ENCODE measurements at regions not wholly inside any gene's neighbourhood (a gene's known extent, or its start where the extent isn't known, plus 50 kb on each side); places are given as distances from the start of the nearest gene placed in this dataset.
A peak's percentile ranks its signal among the peaks of the same experiment; 100 is the strongest.

DNA sequence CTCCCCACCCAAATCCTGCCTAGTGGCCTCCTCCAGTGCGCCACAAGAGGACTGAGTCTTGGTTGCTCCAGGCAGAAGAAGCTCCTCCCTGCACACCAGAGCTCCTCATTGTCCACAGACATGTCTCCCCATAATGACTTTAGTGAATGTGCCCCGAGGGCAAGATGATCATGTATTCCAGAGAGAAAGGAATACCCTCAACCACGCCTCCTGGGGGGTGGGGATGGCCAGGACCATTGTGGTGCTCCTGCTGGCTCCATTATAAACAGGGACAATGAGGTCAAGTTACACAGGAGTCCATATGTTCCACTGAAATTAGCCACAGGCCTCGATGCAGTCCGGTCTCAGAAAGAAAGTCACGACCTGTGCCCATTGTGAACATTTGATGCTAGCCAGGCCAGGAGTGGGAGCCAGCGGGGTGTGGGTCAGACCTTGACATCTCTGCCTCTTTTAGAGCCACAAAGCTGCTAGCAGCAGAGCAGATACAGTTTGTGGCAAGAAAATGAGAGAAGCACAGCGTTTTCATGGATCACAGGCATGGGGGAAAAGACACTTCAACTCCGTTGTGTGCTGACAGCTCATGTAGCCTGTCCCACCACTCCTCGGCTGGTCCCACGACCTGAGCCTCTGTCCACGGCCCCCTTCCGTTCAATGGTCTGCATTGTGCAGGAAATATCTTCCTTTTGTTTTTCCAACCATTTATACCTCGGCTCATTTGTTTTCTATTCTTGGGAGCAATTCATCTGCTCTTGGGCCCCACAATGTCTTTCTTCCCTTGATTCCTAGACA lies 70.7 kb upstream of the FZD7 start:
- Histone ChIP-seq H3K4me1 (no peaks in the 10 kb centered on the region), H3K27ac (no peak overlapping the region), H3K36me3 (no peaks in the 10 kb centered on the region), H3K27me3 (no peaks in the 10 kb centered on the region), H3K4me3 (no peak overlapping the region), H3K9me3 (replicated peaks) (no peaks in the 10 kb centered on the region)
- DNase-seq: peak in 1 of 2 experiments; percentile 34

- Histone ChIP-seq H3K36me3 (no peaks in the 10 kb centered on the region), H3K27ac (no peak overlapping the region), H3K4me3 (no peak overlapping the region), H3K4me1 (no peaks in the 10 kb centered on the region), H3K27me3 (no peaks in the 10 kb centered on the region), H3K9me3 (replicated peaks) (no peaks in the 10 kb centered on the region)
- no peak for DNase-seq
Measured at GRCh38 chr2:201964011-201964410, 69.6 kb upstream of the FZD7 start.

- Histone ChIP-seq H3K4me3 (no peak overlapping the region), H3K27me3 (no peaks in the 10 kb centered on the region), H3K36me3 (no peaks in the 10 kb centered on the region), H3K27ac (no peak overlapping the region), H3K9me3 (replicated peaks) (no peaks in the 10 kb centered on the region), H3K4me1 (no peaks in the 10 kb centered on the region)
- DNase-seq: no peak
Measured at GRCh38 chr2:201964631-201965206, 68.9 kb upstream of the FZD7 start.

DNA sequence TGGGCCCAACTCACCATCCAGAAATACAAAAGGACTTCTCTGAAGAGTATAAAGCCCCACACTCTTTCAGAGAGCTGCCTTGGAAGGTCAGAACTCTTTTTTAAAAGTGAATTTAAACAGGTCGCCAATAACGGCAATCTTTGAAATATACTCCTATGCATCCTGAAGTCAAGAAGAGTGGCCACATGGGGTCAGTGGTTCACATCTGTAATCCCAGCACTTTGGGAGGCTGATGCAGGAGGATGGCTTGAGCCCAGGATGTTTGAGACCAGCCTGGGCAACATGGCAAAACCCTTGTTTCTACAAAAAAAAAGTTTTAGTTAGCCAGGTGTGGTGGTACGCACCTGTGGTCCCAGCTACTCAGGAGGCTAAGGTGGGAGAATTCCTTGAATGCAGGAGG lies 68.1 kb upstream of the FZD7 start:
- H3K9me3 ChIP-seq (replicated peaks): no peaks in the 10 kb centered on the region
- H3K4me3 ChIP-seq: no peak overlapping the region
- H3K27ac ChIP-seq: no peak overlapping the region
- H3K36me3 ChIP-seq: no peaks in the 10 kb centered on the region
- no peaks in the 10 kb centered on the region for H3K27me3 ChIP-seq
- DNase-seq: no peak
- no peaks in the 10 kb centered on the region for H3K4me1 ChIP-seq

- no peaks in the 10 kb centered on the region for H3K27me3 ChIP-seq
- H3K4me1 ChIP-seq: no peaks in the 10 kb centered on the region
- H3K27ac ChIP-seq: no peak overlapping the region
- no peaks in the 10 kb centered on the region for H3K9me3 ChIP-seq (replicated peaks)
- H3K36me3 ChIP-seq: no peaks in the 10 kb centered on the region
- H3K4me3 ChIP-seq: no peak overlapping the region
- no peak for DNase-seq
Measured at GRCh38 chr2:201966691-201967438, 66.8 kb upstream of the FZD7 start.

GRCh38 chr2:201968050-201968449 lies 65.6 kb upstream of the FZD7 start:
- H3K36me3 ChIP-seq: no peaks in the 10 kb centered on the region
- no peak for DNase-seq

GRCh38 chr2:201968476-201968875 lies 65.2 kb upstream of the FZD7 start:
- Histone ChIP-seq H3K36me3 (no peaks in the 10 kb centered on the region), H3K27ac (no peak overlapping the region), H3K4me3 (no peak overlapping the region), H3K4me1 (no peaks in the 10 kb centered on the region), H3K27me3 (no peaks in the 10 kb centered on the region), H3K9me3 (replicated peaks) (no peaks in the 10 kb centered on the region)
- no peak for DNase-seq

More at GRCh38 chr2:201968050-201968449, 65.6 kb upstream of the FZD7 start:
- Histone ChIP-seq H3K4me1 (no peaks in the 10 kb centered on the region), H3K4me3 (no peak overlapping the region), H3K9me3 (replicated peaks) (no peaks in the 10 kb centered on the region), H3K27me3 (no peaks in the 10 kb centered on the region), H3K27ac (no peak overlapping the region)

DNA sequence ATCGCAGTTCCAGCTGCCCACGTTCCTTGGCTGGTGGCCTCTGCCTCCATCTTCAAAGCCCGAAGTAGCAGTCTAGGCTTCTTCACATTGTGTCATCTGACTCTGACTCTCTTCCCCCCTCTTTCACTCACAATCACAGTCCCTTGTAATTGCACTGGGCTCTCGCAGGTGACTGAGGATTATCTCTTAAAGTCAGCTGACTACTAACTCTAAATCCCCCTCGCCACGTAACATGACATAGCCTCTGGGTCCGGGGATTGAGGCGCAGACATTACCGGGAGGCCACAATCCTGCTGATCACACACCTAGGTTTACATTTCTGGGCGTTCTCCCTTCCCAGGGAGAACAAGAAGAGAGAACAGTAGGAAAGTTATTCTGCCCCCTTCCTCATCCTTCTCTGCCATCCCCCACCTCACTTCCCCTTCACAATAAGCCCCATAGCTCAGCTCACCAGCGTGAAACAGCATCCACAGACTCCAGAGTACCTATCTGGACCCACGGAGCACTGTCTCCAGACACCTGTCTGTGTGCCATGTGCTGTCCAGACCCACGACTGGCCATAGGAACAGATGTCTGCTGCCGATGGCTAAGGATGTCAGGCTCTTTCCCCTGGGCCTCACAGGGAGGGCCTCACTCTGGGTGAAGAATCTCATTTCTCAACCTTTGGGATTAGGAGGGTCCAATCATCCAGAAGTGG lies 64.3 kb upstream of the FZD7 start:
- H3K27me3 ChIP-seq: no peaks in the 10 kb centered on the region
- DNase-seq: no peak
- H3K4me1 ChIP-seq: peaks cover under 1% of the 10 kb centered on the region; the same call in 1 of the 2 replicates
- H3K36me3 ChIP-seq: no peaks in the 10 kb centered on the region
- no peak overlapping the region for H3K4me3 ChIP-seq
- no peak overlapping the region for H3K27ac ChIP-seq
- no peaks in the 10 kb centered on the region for H3K9me3 ChIP-seq (replicated peaks)

DNA sequence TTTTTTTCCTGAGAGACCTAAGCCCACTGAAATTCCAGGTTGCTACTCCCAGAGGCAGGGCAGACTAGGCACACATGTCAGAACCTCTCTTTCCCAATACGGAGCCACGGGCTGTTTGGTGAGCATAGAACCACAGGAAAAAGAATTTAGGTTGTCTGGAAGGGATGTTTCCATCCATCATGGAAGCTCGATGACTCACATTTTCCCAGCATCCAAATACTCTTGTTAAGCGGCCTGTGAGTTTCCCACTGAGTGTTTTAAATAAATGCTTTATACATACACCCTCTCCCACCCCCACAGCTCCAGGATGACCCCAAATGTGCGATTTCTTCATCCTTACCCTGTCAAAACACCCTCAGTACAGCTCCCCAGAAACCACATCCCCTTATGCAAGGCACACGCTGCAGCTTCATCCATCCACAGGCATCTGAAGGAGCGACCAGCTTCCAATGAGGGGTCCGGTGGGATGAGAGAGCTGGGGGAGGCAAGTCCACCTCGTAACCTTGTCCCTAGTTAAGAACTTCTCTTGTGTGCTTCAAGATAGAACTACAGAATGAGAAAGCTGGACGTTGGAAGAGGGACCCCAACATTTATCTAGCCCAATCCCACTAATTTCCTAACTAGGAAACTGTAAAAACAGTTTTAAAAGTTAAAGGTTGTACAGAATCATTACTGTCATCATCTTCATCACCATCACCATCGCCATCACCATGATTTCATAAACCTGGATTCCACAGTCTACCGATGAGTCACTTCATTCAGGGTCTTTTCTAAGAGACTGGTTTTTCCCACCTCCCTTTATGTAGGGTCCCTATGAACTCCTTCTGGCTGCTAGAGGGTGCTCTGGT lies 63.5 kb upstream of the FZD7 start:
- Histone ChIP-seq H3K4me1 (peaks cover 6% of the 10 kb centered on the region; the same call in 1 of the 2 replicates), H3K9me3 (replicated peaks) (no peaks in the 10 kb centered on the region), H3K36me3 (no peaks in the 10 kb centered on the region), H3K27ac (no peak overlapping the region), H3K4me3 (no peak overlapping the region), H3K27me3 (no peaks in the 10 kb centered on the region)
- no peak for DNase-seq

DNA sequence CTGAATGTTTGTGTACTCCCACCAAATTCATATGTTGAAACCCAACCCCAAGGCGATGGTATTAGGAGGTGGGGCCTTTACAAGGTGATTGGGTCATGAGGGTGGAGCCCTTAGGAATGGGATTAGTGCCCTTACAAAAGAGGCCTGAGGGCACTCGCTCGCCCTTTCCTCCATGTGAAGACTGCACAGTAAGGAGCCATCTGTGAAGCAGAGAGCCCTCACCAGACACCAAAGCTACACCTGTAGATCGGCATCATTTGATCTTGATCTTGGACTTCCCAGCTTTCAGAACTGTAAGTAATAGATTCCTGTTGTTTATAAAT lies 62.9 kb upstream of the FZD7 start:
- Histone ChIP-seq H3K27ac (no peak overlapping the region), H3K9me3 (replicated peaks) (no peaks in the 10 kb centered on the region), H3K4me1 (peaks cover 6% of the 10 kb centered on the region; the same call in 1 of the 2 replicates), H3K27me3 (no peaks in the 10 kb centered on the region), H3K4me3 (no peak overlapping the region), H3K36me3 (no peaks in the 10 kb centered on the region)
- DNase-seq: no peak

- no peaks in the 10 kb centered on the region for H3K27me3 ChIP-seq
- no peak for DNase-seq
- peaks cover 6% of the 10 kb centered on the region; the same call in 1 of the 2 replicates for H3K4me1 ChIP-seq
- no peak overlapping the region for H3K4me3 ChIP-seq
- no peaks in the 10 kb centered on the region for H3K36me3 ChIP-seq
- no peak overlapping the region for H3K27ac ChIP-seq
- H3K9me3 ChIP-seq (replicated peaks): no peaks in the 10 kb centered on the region
Measured at GRCh38 chr2:201971531-201972228, 62.0 kb upstream of the FZD7 start.

GRCh38 chr2:201972621-201973255 lies 60.9 kb upstream of the FZD7 start:
- no peak for DNase-seq
- Histone ChIP-seq H3K4me3 (no peak overlapping the region), H3K27me3 (no peaks in the 10 kb centered on the region), H3K36me3 (no peaks in the 10 kb centered on the region), H3K9me3 (replicated peaks) (no peaks in the 10 kb centered on the region), H3K4me1 (peaks cover 6% of the 10 kb centered on the region; the same call in 1 of the 2 replicates), H3K27ac (no peak overlapping the region)

DNA sequence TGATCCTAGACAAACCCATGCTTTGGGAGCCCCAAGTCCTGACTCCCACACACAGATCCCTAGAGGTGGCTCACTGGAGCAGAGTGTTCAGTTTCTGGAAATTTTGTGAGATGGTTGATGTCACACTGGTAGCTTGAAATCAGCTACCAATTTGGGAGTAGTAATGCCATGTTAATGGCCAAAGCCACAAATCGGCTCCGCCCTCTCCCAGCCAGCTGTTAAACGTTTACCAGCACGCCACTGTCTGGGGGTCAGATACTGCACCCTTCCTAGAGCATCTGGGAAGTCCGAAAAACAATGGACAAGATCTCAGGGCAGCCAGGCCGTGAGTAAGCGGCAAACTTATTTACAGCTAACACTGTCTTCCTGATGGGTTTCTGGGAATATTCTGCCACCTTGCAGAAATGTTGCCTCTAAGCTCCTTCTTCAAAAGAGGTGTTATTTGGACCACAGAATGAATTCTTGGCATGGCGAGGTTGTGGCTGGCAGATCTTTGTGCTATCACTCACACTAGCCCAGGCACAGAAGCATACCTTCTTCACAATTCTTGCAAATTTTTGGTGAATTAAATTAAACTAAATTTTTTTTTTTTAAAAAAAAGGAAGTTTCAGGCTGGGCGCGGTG lies 60.2 kb upstream of the FZD7 start:
- peaks cover 6% of the 10 kb centered on the region; the same call in 1 of the 2 replicates for H3K4me1 ChIP-seq
- no peaks in the 10 kb centered on the region for H3K9me3 ChIP-seq (replicated peaks)
- DNase-seq: no peak
- no peaks in the 10 kb centered on the region for H3K36me3 ChIP-seq
- H3K4me3 ChIP-seq: no peak overlapping the region
- H3K27me3 ChIP-seq: no peaks in the 10 kb centered on the region
- no peak overlapping the region for H3K27ac ChIP-seq
